Calu3 (cell line): ENCODE measurements at regions not wholly inside any gene's neighbourhood (a gene's known extent, or its start where the extent isn't known, plus 50 kb on each side); places are given as distances from the start of the nearest gene placed in this dataset.
A peak's percentile ranks its signal among the peaks of the same experiment; 100 is the strongest.

Experiments used
- BruUV-seq: library from RNA; stranded (reverse); fragments of 400-500 nt; replicated peaks from 2 replicates; lab custom pipeline; 2021; lab: Mats Ljungman, UMichigan
- CTCF ChIA-PET: fragments of 300-600 bp; sonication (Branson Sonifier 250); formaldehyde crosslinking; loops from one replicate; lab custom pipeline; 2022; ENCODE audit warnings: antibody characterized with exemption; lab: Charles Lee
- DNase-seq: peaks from one replicate; pipeline ENCODE4 v3.0.0; 2022
- H3K27ac Mint-ChIP-seq: one replicate; pipeline ENCODE4 v1.8.0; 2022; ENCODE audit warnings: mixed read lengths; ENCODE audit not compliant: unreplicated experiment
- H3K27me3 Mint-ChIP-seq: one replicate; pipeline ENCODE4 v1.8.0; 2022; ENCODE audit warnings: mixed read lengths; ENCODE audit not compliant: unreplicated experiment
- H3K36me3 Mint-ChIP-seq: one replicate; pipeline ENCODE4 v1.8.0; 2022; ENCODE audit warnings: mild to moderate bottlenecking, moderate library complexity, mixed read lengths; ENCODE audit not compliant: insufficient read depth, unreplicated experiment
- H3K4me1 Mint-ChIP-seq: one replicate; pipeline ENCODE4 v1.8.0; 2022; ENCODE audit warnings: mild to moderate bottlenecking, low read depth, mixed read lengths; ENCODE audit not compliant: unreplicated experiment
- H3K4me3 Mint-ChIP-seq: one replicate; pipeline ENCODE4 v1.8.0; 2022; ENCODE audit warnings: mild to moderate bottlenecking, low read depth, moderate library complexity, mixed read lengths; ENCODE audit not compliant: unreplicated experiment
- H3K9me3 Mint-ChIP-seq: one replicate; pipeline ENCODE4 v1.8.0; 2022; ENCODE audit warnings: low read depth, mixed read lengths; ENCODE audit not compliant: unreplicated experiment
- CTCF ChIP-seq: fragments of 200-600 bp; IDR thresholded peaks from one replicate; pipeline ENCODE4 v1.8.0; 2022; ENCODE audit warnings: antibody characterized with exemption; ENCODE audit not compliant: unreplicated experiment
- intact Hi-C: fragments of 100-400 bp; cut with micrococcal nuclease; formaldehyde crosslinking; loops from one replicate; pipeline ENCODE4 v1.10.0; 2022; ENCODE audit not compliant: unreplicated experiment

- no peak for TF ChIP-seq CTCF
- Mint-ChIP-seq H3K27ac (no peak overlapping the region), H3K4me3 (no peak overlapping the region), H3K9me3 (peaks cover 3% of the 10 kb centered on the region), H3K27me3 (peaks cover 7% of the 10 kb centered on the region), H3K36me3 (no peaks in the 10 kb centered on the region), H3K4me1 (peaks cover 8% of the 10 kb centered on the region)
- DNase-seq: no peak
- BruUV-seq: no TSS peak
- intact Hi-C loops: no loop called here
- CTCF ChIA-PET: interaction anchor here (1.1 kb wide), 1 partner anchor 11 kb away, joined by 4 read pairs; no protein-coding TSS in a partner anchor
These were observed 509.7 kb upstream of the PODXL start for GRCh38 chr7:132065989-132066603.

GRCh38 chr7:132065193-132065988 is 509.0 kb upstream of the PODXL start:
- TF ChIP-seq CTCF: no peak
- CTCF ChIA-PET: interaction anchor here (1.1 kb wide), 1 partner anchor 10 kb away, joined by 4 read pairs; no protein-coding TSS in a partner anchor
- no TSS peak for BruUV-seq
- H3K36me3 Mint-ChIP-seq: no peaks in the 10 kb centered on the region
- peak; percentile 51 for DNase-seq
- H3K4me3 Mint-ChIP-seq: no peak overlapping the region
- H3K27ac Mint-ChIP-seq: no peak overlapping the region
- intact Hi-C loops: no loop called here
- peaks cover 8% of the 10 kb centered on the region for H3K4me1 Mint-ChIP-seq
- peaks cover 3% of the 10 kb centered on the region for H3K9me3 Mint-ChIP-seq
- peaks cover 7% of the 10 kb centered on the region for H3K27me3 Mint-ChIP-seq

GRCh38 chr7:132063800-132064199 is 507.4 kb upstream of the PODXL start:
- Mint-ChIP-seq H3K4me1 (peaks cover 8% of the 10 kb centered on the region), H3K27me3 (no peaks in the 10 kb centered on the region), H3K27ac (no peak overlapping the region), H3K36me3 (no peaks in the 10 kb centered on the region), H3K9me3 (peaks cover 6% of the 10 kb centered on the region), H3K4me3 (no peak overlapping the region)
- DNase-seq: no peak
- TF ChIP-seq CTCF: no peak
- CTCF ChIA-PET: no interaction called here
- no TSS peak for BruUV-seq
- intact Hi-C loops: no loop called here

GRCh38 chr7:132061937-132062336 is 505.5 kb upstream of the PODXL start:
- Mint-ChIP-seq H3K4me3 (no peak overlapping the region), H3K27me3 (peaks cover 11% of the 10 kb centered on the region), H3K36me3 (no peaks in the 10 kb centered on the region), H3K9me3 (peaks cover 7% of the 10 kb centered on the region), H3K4me1 (peaks cover 8% of the 10 kb centered on the region), H3K27ac (no peak overlapping the region)
- intact Hi-C loops: no loop called here
- TF ChIP-seq CTCF: no peak
- BruUV-seq: no TSS peak
- CTCF ChIA-PET: interaction anchor here (0.6 kb wide), 1 partner anchor 534 kb away, joined by 3 read pairs; no protein-coding TSS in a partner anchor
- DNase-seq: no peak
